Naive B cell (primary cell): ENCODE measurements at regions not wholly inside any gene's neighbourhood (a gene's known extent, or its start where the extent isn't known, plus 50 kb on each side); places are given as distances from the start of the nearest gene placed in this dataset.

Experiments used
- ATAC-seq, 2 donors: fragments of 150-1000 bp; cut with Tn5 transposase; 2 replicates each; pipeline ENCODE4 v1.10.0; 2021; ENCODE audit warnings: low read depth in 2 of 2, mild to moderate bottlenecking in 2 of 2, moderate library complexity in 2 of 2
- DNase-seq: peaks from one replicate; pipeline ENCODE4 v3.0.0; 2022
- H3K27ac Mint-ChIP-seq, 6 donors: one replicate each; pipeline ENCODE4 v1.8.0; 2020 to 2022; ENCODE audit warnings: mild to moderate bottlenecking in 6 of 6, mixed read lengths in 6 of 6, moderate library complexity in 5 of 6, inconsistent platforms in 2 of 6
- H3K27me3 Mint-ChIP-seq, 3 donors: one replicate each; pipeline ENCODE4 v1.8.0; 2021 to 2022; ENCODE audit warnings: mixed read lengths in 3 of 3, mild to moderate bottlenecking in 1 of 3
- H3K36me3 Mint-ChIP-seq, 2 donors: one replicate each; pipeline ENCODE4 v1.8.0; 2020 to 2022; ENCODE audit warnings: mixed read lengths in 2 of 2, inconsistent platforms in 1 of 2, mild to moderate bottlenecking in 1 of 2
- H3K4me1 Mint-ChIP-seq, 3 donors: one replicate each; pipeline ENCODE4 v1.8.0; 2020 to 2022; ENCODE audit warnings: mixed read lengths in 3 of 3, inconsistent platforms in 1 of 3, mild to moderate bottlenecking in 1 of 3, moderate library complexity in 1 of 3
- H3K4me3 Mint-ChIP-seq, 8 donors: one replicate each; pipeline ENCODE4 v1.8.0; 2020 to 2022; ENCODE audit warnings: mild to moderate bottlenecking in 8 of 8, mixed read lengths in 8 of 8, moderate library complexity in 8 of 8, inconsistent platforms in 2 of 8
- H3K9me3 Mint-ChIP-seq, 7 donors: one replicate each; pipeline ENCODE4 v1.8.0; 2020 to 2022; ENCODE audit warnings: mixed read lengths in 7 of 7, mild to moderate bottlenecking in 5 of 7, inconsistent platforms in 2 of 7, moderate library complexity in 1 of 7

DNA sequence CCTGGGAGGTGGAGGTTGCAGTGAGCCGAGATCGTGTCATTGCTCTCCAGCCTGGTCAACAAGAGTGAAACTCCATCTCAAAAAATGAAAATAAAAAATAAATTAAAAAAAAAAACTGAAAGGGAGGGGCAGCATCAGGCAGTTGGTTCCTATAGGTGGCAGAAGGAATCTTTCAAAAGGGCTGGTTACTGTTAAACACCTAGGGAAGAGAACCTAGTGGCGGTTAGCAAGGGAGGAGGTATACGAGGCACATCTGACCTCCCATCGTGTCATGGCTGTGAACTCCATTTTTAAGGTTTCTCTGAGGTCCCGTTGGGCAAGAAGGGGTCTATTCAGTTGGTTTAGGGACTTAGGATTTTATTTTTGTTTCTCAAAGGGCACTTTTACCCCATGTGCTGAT lies 150.1 kb downstream of the SLC7A11 start:
- Mint-ChIP-seq H3K9me3 (no peaks in the 10 kb centered on the region), H3K4me3 (no peak overlapping the region), H3K27ac (no peak overlapping the region), H3K4me1 (no peaks in the 10 kb centered on the region), H3K27me3 (peaks cover 26 to 30% (median 28%) of the 10 kb centered on the region in 3 donors), H3K36me3 (no peaks in the 10 kb centered on the region)
- ATAC-seq = no peak
- no peak for DNase-seq

DNA sequence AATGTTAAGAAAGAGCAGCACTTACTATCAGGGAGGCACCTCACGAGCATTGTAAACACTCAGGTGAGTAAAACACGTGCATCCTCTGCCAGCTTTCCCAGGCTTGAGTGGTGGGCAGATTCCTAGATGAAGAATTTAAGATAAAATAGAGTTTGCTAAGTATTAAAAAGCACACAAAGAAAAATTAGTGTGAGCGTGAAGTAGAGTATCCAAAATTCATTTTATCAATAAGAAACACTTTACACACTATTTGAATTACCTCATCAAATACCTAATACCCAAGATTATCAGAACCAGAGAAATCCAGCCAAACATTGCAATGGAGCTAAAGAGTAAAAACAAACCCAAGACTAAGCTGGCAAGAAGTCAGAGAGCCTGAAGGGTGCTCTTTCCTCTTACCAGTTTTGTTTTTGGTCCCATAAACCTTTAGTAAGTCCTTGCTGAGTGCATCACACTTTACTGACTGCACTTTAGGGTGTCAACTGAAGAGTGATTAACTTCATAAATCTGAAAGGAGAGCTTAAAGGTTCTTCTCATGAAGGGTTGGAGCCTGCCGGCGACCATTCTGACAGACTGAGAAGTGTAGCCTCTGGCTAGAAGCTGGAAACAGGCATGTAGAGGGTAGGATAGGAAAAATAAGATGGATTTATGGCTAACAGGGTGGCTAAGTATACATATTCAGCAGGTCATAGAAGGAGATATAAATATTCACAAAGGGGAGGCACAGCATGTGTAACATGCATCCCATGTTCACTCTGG lies 151.1 kb downstream of the SLC7A11 start:
- Mint-ChIP-seq H3K9me3 (no peaks in the 10 kb centered on the region), H3K27ac (peak overlapping the region in 1 of 6 donors; percentile 27), H3K4me3 (no peak overlapping the region), H3K4me1 (no peaks in the 10 kb centered on the region), H3K36me3 (no peaks in the 10 kb centered on the region), H3K27me3 (peaks cover 18 to 28% (median 24%) of the 10 kb centered on the region in 3 donors)
- DNase-seq (no peak), ATAC-seq (no peak)

DNA sequence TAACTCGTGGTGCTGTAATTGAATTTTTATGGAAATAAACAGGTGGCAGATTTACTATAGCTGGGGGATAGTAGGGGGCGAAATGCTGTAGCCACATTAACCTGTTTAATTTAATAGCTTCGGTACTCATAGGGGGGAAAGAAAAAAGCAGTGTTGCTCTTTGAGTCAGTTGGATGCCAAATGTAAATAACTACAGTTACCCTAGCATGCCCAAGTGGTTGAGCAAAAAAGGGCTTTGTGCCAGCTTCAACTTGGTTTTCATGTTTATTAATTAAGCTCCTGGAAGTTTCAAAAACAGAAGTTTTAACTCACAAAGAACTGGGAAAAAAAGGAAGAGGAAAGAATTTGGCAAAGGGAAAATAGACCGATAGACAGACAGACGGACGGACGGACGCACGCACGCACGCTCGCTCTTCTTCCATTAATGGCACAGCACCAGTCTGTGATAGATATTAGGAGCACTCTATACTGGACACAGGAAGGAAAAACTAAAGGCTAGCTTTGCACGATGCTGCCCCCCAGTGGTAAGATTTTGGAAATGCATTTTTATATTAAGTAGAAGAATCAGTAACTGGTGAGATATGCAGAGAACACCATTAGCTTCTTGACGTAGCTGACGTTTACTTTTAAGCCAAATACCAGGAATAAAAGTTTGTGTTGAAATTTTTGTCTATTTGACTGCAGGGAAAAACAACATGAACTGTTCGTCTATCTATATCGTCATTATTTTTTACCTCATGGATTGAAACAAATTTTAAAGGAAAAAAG lies 151.8 kb downstream of the SLC7A11 start:
- Mint-ChIP-seq H3K4me3 (no peak overlapping the region), H3K9me3 (no peaks in the 10 kb centered on the region), H3K36me3 (no peaks in the 10 kb centered on the region), H3K27ac (no peak overlapping the region), H3K4me1 (no peaks in the 10 kb centered on the region), H3K27me3 (peaks cover 15 to 28% (median 24%) of the 10 kb centered on the region in 3 donors)
- peak; percentile 31 for DNase-seq
- ATAC-seq = peak; percentile 35 to 37

DNA sequence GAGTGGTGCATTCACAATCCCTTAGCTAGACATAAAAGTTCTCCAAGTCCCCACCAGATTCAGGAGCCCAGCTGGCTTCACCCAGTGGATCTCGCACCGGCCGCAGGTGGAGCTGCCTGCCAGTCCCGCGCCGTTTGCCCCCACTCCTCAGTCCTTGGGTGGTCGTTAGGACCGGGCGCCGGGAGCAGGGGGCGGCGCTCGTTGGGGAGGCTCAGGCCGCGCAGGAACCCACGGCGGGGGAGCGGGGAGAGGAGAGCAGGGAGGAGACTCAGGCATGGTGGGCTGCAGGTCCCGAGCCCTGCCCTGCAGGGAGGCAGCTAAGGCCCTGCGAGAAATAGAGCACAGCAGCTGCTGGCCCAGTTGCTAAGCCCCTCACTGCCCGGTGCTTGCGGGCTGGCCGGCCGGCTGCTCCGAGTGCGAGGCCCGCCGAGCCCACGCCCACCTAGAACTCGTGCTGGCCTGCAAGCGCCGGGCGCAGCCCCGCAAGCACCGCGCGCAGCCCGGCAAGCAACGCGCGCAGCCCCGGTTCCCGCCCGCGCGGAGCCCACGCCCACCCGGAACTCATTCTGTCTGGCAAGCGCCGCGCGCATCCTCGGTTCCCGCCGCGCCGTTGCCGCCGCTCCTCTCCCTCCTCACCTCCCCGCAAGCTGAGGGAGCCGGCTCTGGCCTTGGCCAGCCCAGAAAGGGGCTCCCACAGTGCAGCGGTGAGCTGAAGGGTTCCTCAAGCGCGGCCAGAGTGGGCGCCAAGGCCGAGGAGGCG lies 153.5 kb downstream of the SLC7A11 start:
- H3K27me3 Mint-ChIP-seq = peaks cover 13 to 25% (median 21%) of the 10 kb centered on the region in 3 donors
- H3K9me3 Mint-ChIP-seq = no peaks in the 10 kb centered on the region
- DNase-seq (no peak), ATAC-seq (no peak)
- no peak overlapping the region for H3K27ac Mint-ChIP-seq
- no peaks in the 10 kb centered on the region for H3K36me3 Mint-ChIP-seq
- no peaks in the 10 kb centered on the region for H3K4me1 Mint-ChIP-seq
- no peak overlapping the region for H3K4me3 Mint-ChIP-seq

DNA sequence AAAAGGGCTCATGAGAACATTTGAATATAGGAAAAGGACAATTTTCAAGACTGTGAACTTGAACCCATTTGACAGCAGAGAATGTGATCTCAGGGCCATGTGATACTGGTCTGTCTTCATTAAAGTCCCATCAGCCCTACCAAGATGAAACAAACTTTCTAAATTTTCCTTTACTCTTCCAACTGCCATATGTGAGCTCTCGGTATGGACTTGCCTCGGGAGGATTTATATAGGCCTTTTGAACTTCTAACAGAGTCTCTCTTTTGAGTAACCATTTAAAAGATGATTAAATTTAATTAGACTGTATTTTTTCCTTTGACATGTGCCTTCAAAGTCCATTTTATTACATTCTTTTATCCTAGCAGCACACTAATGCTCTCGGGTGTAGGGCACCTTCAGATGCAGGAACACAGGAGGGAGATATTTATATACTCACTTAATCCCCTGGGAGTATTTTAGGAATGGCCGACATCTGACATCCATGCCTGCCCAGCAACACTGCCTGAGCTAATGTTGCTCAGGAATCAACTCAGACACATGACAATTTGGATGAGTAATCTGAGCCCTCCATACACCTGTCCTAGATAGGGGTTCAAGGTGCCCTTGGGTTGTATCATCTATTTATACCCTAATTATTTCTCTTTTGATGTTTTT lies 155.0 kb downstream of the SLC7A11 start:
- peaks cover 3 to 13% (median 8%) of the 10 kb centered on the region in 3 donors for H3K27me3 Mint-ChIP-seq
- no peaks in the 10 kb centered on the region for H3K9me3 Mint-ChIP-seq
- peak overlapping the region in 1 of 6 donors; percentile 44 for H3K27ac Mint-ChIP-seq
- no peaks in the 10 kb centered on the region for H3K36me3 Mint-ChIP-seq
- no peaks in the 10 kb centered on the region for H3K4me1 Mint-ChIP-seq
- ATAC-seq (no peak), DNase-seq (no peak)
- peak overlapping the region in 1 of 8 donors; percentile 29 for H3K4me3 Mint-ChIP-seq

DNA sequence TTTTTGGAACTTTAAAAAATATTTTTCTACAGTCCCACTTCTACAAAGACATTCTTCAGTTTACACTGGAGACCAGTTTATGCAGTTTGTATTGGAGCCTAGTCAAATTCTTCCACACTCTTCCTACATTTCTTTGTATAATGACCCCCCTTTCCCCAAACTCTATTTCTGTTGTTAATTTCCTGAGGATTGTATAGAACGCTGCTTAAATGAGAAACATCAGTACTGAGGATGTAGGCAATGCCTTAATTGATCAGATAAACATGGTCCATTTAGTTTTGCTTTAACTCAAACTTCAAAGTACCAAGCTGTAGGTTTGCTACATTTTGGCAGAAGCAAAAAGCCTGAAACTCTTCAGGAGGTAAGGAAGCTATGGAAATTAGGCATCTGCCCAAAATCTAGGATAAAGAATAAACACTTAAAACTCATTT lies 155.5 kb downstream of the SLC7A11 start:
- Mint-ChIP-seq H3K36me3 (no peaks in the 10 kb centered on the region), H3K9me3 (no peaks in the 10 kb centered on the region), H3K4me3 (no peak overlapping the region), H3K27ac (no peak overlapping the region), H3K4me1 (no peaks in the 10 kb centered on the region), H3K27me3 (peaks cover 3 to 12% (median 7%) of the 10 kb centered on the region in 3 donors)
- no peak for ATAC-seq
- DNase-seq = no peak

DNA sequence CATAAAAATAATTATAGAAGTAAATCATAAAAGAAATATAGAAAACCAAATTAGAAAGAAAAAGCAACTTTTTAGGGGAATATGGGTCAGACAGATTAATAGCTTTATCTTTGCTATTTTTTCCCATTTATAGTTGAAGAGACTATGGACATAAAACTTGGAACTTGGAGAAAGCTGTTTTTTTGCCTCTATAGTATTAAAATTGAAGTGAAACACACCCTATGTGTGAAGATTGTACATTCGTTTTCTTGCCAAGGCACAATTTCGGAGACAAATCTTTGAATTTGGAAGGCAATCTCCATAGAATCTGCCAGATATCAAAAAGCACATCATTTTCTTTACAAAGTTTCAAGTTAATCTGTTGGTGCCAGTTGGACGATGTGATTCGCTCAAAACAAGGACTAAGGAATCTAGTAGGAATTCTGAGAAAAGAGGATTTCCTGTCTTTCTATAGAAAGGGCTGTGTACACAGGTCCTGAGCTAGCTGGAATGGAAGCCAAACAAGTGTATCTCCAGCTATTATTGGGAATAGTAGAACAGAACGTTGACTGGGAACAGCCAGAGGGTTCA lies 156.3 kb downstream of the SLC7A11 start:
- no peak overlapping the region for H3K27ac Mint-ChIP-seq
- H3K27me3 Mint-ChIP-seq = peaks cover 0 to 6% (median 3%) of the 10 kb centered on the region in 3 donors
- no peaks in the 10 kb centered on the region for H3K9me3 Mint-ChIP-seq
- DNase-seq (no peak), ATAC-seq (no peak)
- no peaks in the 10 kb centered on the region for H3K4me1 Mint-ChIP-seq
- no peaks in the 10 kb centered on the region for H3K36me3 Mint-ChIP-seq
- no peak overlapping the region for H3K4me3 Mint-ChIP-seq

DNA sequence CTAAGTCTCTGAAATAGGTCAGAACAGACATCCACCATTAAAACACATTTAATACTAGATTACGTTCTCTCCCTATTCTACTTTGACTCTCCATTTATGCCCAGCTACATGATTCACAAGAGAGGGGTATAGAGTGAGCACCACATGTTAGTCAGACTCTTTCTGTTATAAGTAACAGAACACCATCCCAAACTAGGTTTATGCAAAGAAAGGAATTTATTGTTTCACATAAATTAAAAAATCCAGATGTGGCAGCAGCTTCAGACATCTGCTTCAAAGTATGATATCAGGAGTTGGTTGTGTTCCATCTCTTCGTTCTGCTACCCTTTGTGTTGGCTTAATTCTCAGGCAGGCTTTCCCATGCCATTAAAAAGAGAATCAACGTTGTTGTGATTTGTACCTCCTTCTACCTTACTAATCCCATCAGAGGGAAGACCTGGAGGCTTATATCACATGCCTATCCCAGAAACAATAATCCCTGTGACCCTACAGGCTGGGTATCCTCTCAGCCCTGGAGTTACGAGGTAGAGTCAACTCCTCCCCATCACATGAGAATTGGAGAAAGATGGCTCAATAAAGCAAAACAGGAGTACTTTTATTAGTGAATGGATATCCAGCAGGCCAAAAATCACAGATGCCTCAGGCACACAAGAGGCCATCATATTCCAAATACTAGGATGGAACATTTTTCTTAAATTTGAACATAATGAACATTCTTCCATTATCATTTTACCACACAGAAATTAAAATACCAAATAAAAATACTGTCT lies 163.2 kb downstream of the SLC7A11 start:
- DNase-seq = no peak
- Mint-ChIP-seq H3K27ac (no peak overlapping the region), H3K36me3 (no peaks in the 10 kb centered on the region), H3K9me3 (no peaks in the 10 kb centered on the region), H3K27me3 (peaks cover 0 to 16% (median 6%) of the 10 kb centered on the region in 3 donors), H3K4me3 (no peak overlapping the region), H3K4me1 (no peaks in the 10 kb centered on the region)
- ATAC-seq = no peak

DNA sequence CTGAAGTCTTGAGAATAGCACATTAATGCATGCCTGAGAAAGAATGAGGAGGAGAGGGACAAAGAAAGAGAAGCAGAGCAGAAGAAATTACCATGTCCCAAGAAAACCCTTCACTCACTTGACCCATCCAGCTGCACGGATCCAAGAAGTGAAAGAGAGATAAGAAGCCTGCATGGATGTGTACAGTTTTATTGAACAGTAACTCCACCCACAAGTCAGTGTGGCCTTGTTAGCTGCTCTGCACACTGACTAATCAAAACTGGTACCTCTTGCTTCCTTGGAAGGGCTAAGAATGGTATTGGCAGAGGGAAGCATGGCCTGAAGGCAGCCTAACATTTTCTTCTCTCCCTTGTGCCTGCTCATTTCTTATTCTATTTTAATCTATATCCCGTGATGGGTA lies 163.9 kb downstream of the SLC7A11 start:
- Mint-ChIP-seq H3K27me3 (peaks cover 0 to 16% (median 6%) of the 10 kb centered on the region in 3 donors), H3K4me3 (no peak overlapping the region), H3K4me1 (no peaks in the 10 kb centered on the region), H3K9me3 (no peaks in the 10 kb centered on the region), H3K27ac (no peak overlapping the region), H3K36me3 (no peaks in the 10 kb centered on the region)
- no peak for ATAC-seq
- no peak for DNase-seq

DNA sequence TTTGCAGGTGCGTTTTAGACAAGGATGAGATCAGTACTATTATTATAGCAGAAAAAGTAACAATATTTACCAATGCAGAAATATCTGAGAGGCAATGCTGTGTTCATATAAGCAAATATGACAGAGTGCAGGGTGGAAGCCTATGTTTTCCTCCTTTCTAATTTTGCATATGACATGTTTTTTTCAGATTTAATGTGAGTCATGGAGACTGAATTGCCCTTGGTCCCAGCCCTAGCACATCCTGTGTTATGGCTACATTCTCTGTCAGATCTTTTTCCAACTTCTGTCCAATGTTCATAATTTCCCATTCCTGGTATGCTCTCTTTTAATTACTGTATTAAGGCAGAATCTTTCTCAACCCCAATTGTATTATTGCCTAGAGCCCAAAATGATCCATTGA lies 165.6 kb downstream of the SLC7A11 start:
- Mint-ChIP-seq H3K4me3 (no peak overlapping the region), H3K27me3 (peaks cover 0 to 16% (median 6%) of the 10 kb centered on the region in 3 donors), H3K4me1 (no peaks in the 10 kb centered on the region), H3K9me3 (no peaks in the 10 kb centered on the region), H3K36me3 (no peaks in the 10 kb centered on the region), H3K27ac (no peak overlapping the region)
- DNase-seq = no peak
- no peak for ATAC-seq

DNA sequence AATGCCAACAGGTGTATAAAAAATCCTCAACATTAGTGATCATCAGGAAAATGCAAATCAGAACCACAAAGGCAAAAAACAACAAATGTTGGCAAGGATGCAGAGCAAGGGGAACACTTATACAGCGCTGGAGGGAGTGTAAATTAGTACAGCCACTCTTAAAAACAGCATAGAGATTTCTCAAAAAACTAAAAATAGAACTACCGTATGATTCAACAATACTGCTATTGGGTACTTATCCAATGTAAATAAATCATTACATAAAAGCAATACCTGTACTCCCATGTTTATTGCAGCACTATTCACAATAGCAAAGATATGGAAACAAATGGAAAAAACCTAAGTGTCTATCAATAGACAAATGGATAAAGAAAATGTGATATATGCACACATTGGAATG lies 171.3 kb downstream of the SLC7A11 start:
- H3K27ac Mint-ChIP-seq = no peak overlapping the region
- peaks cover 0 to 3% of the 10 kb centered on the region in 2 donors for H3K36me3 Mint-ChIP-seq
- H3K9me3 Mint-ChIP-seq = peaks cover 3 to 8% (median 4%) of the 10 kb centered on the region in 7 donors
- peaks cover 0 to 27% (median 0%) of the 10 kb centered on the region in 3 donors for H3K27me3 Mint-ChIP-seq
- DNase-seq = no peak
- H3K4me1 Mint-ChIP-seq = no peaks in the 10 kb centered on the region
- ATAC-seq = no peak
- no peak overlapping the region for H3K4me3 Mint-ChIP-seq

DNA sequence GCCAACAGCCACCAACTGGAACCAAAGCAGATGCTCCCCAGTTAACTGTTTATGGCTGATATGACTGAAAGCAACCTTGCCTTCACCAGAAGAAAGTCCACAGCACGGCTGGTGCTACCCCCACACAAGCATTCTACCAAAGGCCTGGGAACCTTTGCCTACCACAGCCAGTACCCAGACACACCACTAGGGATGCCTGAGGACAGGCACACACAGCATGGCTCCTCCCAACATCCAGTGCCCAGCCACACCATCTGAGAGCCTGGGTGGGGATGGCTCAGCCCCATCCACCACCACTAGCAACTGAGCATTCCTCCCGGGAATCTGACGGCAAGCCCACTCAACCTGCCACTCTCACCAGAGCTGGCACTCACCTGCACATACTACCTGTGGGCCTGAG lies 178.6 kb downstream of the SLC7A11 start:
- H3K4me3 Mint-ChIP-seq = no peak overlapping the region
- no peak overlapping the region for H3K27ac Mint-ChIP-seq
- no peak for DNase-seq
- ATAC-seq = no peak
- peaks cover 0 to 5% of the 10 kb centered on the region in 2 donors for H3K36me3 Mint-ChIP-seq
- no peaks in the 10 kb centered on the region for H3K4me1 Mint-ChIP-seq
- peaks cover 4 to 17% (median 12%) of the 10 kb centered on the region in 7 donors for H3K9me3 Mint-ChIP-seq
- peaks cover 9 to 12% (median 9%) of the 10 kb centered on the region in 3 donors for H3K27me3 Mint-ChIP-seq
